HepG2 (cell line): ENCODE measurements at regions not wholly inside any gene's neighbourhood (a gene's known extent, or its start where the extent isn't known, plus 50 kb on each side); places are given as distances from the start of the nearest gene placed in this dataset.

ENCODE experiments used
- ATAC-seq: fragments of 200-7000 bp; cut with Tn5 transposase; 3 replicates; pipeline ENCODE4 v1.9.1; 2020; ENCODE audit warnings: mild to moderate bottlenecking, moderate library complexity
- BruUV-seq: library from RNA; stranded (reverse); fragments of 400-500 nt; replicated peaks from 2 replicates; lab custom pipeline; 2021; lab: Mats Ljungman, UMichigan
- CTCF ChIA-PET: fragments of 300-600 bp; formaldehyde crosslinking; extraction: SDS; loops from one replicate; lab custom pipeline; 2021; ENCODE audit warnings: low total read pairs, inconsistent platforms, low intra/inter-chr PET ratio; lab: Yijun Ruan, JAX
- POLR2A ChIA-PET: fragments of 350-600 bp; sonication (Branson Sonifier 250); formaldehyde crosslinking; loops from one replicate; lab custom pipeline; 2020; ENCODE audit warnings: antibody characterized with exemption, inconsistent platforms; lab: Yijun Ruan, JAX
- DNase-seq: peaks from one replicate; pipeline ENCODE4 v3.0.0-alpha.2; 2015; ENCODE audit warnings: low spot score
- FAIRE-seq: peaks from 3 replicates; lab custom pipeline; 2011; peaks lifted over from hg19 to GRCh38; lab: Jason Lieb, UNC
- H2AFZ ChIP-seq: one replicate; pipeline ENCODE4 v1.6.1; 2011; ENCODE audit warnings: low read length, inconsistent platforms
- H3K27ac ChIP-seq: fragments of 300-600 bp; 3 replicates; pipeline ENCODE4 v1.8.0; 2011; ENCODE audit warnings: mixed run types, mild to moderate bottlenecking, mixed read lengths, low read length, inconsistent platforms; ENCODE audit not compliant: insufficient read depth; ENCODE audit errors: extremely low read length
- H3K27me3 ChIP-seq, 2 experiments: fragments of 200-600 bp in 1 of 2; 2 replicates in 1 of 2; 3 replicates in 1 of 2; pipeline versions ENCODE4 v1.6.0 to v1.8.0; 2011; ENCODE audit warnings: low read length in 2 of 2, mild to moderate bottlenecking in 2 of 2, moderate library complexity in 2 of 2, inconsistent platforms in 1 of 2; ENCODE audit not compliant: insufficient read depth in 2 of 2, control insufficient read depth in 1 of 2
- H3K36me3 ChIP-seq, 2 experiments: fragments of 200-600 bp in 1 of 2; replicated peaks in 1 of 2; 2 replicates in 1 of 2; 3 replicates in 1 of 2; pipeline versions ENCODE4 v1.5.1 to v1.8.0; 2011; ENCODE audit warnings: low read length in 2 of 2, inconsistent platforms in 1 of 2; ENCODE audit not compliant: insufficient read depth in 2 of 2, control insufficient read depth in 1 of 2
- H3K4me1 ChIP-seq: 2 replicates; pipeline ENCODE4 v1.5.1; 2012; ENCODE audit warnings: low read length, inconsistent platforms; ENCODE audit not compliant: insufficient read depth
- H3K4me2 ChIP-seq: 2 replicates; pipeline ENCODE4 v1.6.0; 2011; ENCODE audit warnings: low read depth, low read length, inconsistent platforms
- H3K4me3 ChIP-seq, 3 experiments: fragments of 200-600 bp in 1 of 3; sonication (generic), shearing (Covaris generic) in 1 of 3; replicated peaks in 1 of 3; 2 replicates each; pipeline ENCODE4 v1.5.1; 2011 to 2016; ENCODE audit warnings: low read length in 3 of 3, inconsistent platforms in 2 of 3, low read depth in 2 of 3, mild to moderate bottlenecking in 2 of 3, control low read depth in 1 of 3, mixed read lengths in 1 of 3; ENCODE audit not compliant: insufficient read depth in 1 of 3
- H3K79me2 ChIP-seq: one replicate; pipeline ENCODE4 v1.6.1; 2011; ENCODE audit warnings: low read length, inconsistent platforms; ENCODE audit not compliant: insufficient read depth
- H3K9ac ChIP-seq: 2 replicates; pipeline ENCODE4 v1.6.0; 2011; ENCODE audit warnings: mild to moderate bottlenecking, low read depth, low read length, inconsistent platforms; ENCODE audit not compliant: insufficient read depth
- H3K9me3 ChIP-seq: 2 replicates; pipeline ENCODE4 v1.5.1; 2012; ENCODE audit warnings: mild to moderate bottlenecking, low read length
- H4K20me1 ChIP-seq: 2 replicates; pipeline ENCODE4 v1.6.0; 2011; ENCODE audit warnings: inconsistent platforms, mild to moderate bottlenecking, low read length, moderate library complexity; ENCODE audit not compliant: insufficient read depth
- MLX ChIP-seq: IDR thresholded peaks from 2 replicates; pipeline ENCODE4 v1.6.1; 2016
- SIX1 ChIP-seq: sonication (generic); formaldehyde crosslinking; IDR thresholded peaks from 2 replicates; pipeline ENCODE4 v1.4.0; 2020; ENCODE audit warnings: missing genetic modification reagents, borderline replicate concordance
- SOX13 ChIP-seq, 3 experiments: fragments of 450-650 bp in 1 of 3; sonication (generic) in 1 of 3; formaldehyde crosslinking in 1 of 3; IDR thresholded peaks in 2 of 3; conservative IDR thresholded peaks in 1 of 3; 2 replicates each; pipeline versions ENCODE4 v1.5.0 to v1.6.1; 2016 to 2020; ENCODE audit warnings: antibody characterized with exemption in 1 of 3, mild to moderate bottlenecking in 1 of 3, missing compliant biosample characterization in 1 of 3, missing genetic modification reagents in 1 of 3, moderate library complexity in 1 of 3
- SSRP1 ChIP-seq: IDR thresholded peaks from 2 replicates; pipeline ENCODE4 v1.6.1; 2016; ENCODE audit warnings: control low read depth
- ZNF180 ChIP-seq: sonication (generic); formaldehyde crosslinking; IDR thresholded peaks from 2 replicates; pipeline ENCODE4 v1.4.0; 2020; ENCODE audit warnings: low read depth, missing genetic modification reagents, borderline replicate concordance
- ZNF503 ChIP-seq: sonication (generic); formaldehyde crosslinking; IDR thresholded peaks from 2 replicates; pipeline ENCODE4 v1.4.0; 2020; ENCODE audit warnings: missing genetic modification reagents
- ZNF614 ChIP-seq: IDR thresholded peaks from 2 replicates; pipeline ENCODE4 v1.6.1; 2018; ENCODE audit warnings: missing biosample characterization, missing genetic modification reagents, inconsistent platforms, borderline replicate concordance
- ZNF841 ChIP-seq: sonication (generic); formaldehyde crosslinking; IDR thresholded peaks from 2 replicates; pipeline ENCODE4 v1.8.1; 2023; ENCODE audit warnings: missing genetic modification reagents, borderline replicate concordance
- ZSCAN20 ChIP-seq: sonication (generic); formaldehyde crosslinking; IDR thresholded peaks from 2 replicates; pipeline ENCODE4 v1.4.0; 2020; ENCODE audit warnings: missing genetic modification reagents, mild to moderate bottlenecking, borderline replicate concordance
- WGBS: methylation state at CpG from one replicate; pipeline ENCODE4 v1.1.6; 2017; ENCODE audit warnings: low lambda C conversion rate; 5-methylcytosine and 5-hydroxymethylcytosine counted together
- in situ Hi-C: cut with HindIII; loops from 2 replicates; pipeline ENCODE4 v1.10.0; 2017; ENCODE audit warnings: low pct_unique_long_range_greater_than_20kb; ENCODE audit not compliant: extremely low pct_ligation_motif_present
- intact Hi-C: fragments of 100-400 bp; cut with micrococcal nuclease; formaldehyde crosslinking; loops from one replicate; pipeline ENCODE4 v1.10.0; 2022; ENCODE audit not compliant: unreplicated experiment
- TF ChIP-seq, protein P1 (sequence below): IDR thresholded peaks from 2 replicates; pipeline ENCODE4 v1.4.0; 2020; ENCODE audit warnings: mild to moderate bottlenecking, missing genetic modification reagents
- TF ChIP-seq, protein P2 (sequence below): sonication (generic); formaldehyde crosslinking; IDR thresholded peaks from 2 replicates; pipeline ENCODE4 v1.4.0; 2020; ENCODE audit warnings: mild to moderate bottlenecking, missing genetic modification reagents

GRCh38 chr12:46456356-46457334 lies 84.1 kb upstream of the SLC38A2 start:
- Histone ChIP-seq H3K4me2 (peak overlapping the region; percentile 36), H3K27me3 (no peaks in the 10 kb centered on the region), H4K20me1 (no peaks in the 10 kb centered on the region), H3K27ac (peak overlapping the region; percentile 12), H3K36me3 (no peaks in the 10 kb centered on the region), H3K4me1 (peaks cover 94% of the 10 kb centered on the region), H2AFZ (no peak overlapping the region), H3K9me3 (no peaks in the 10 kb centered on the region), H3K79me2 (no peaks in the 10 kb centered on the region), H3K9ac (peak overlapping the region; percentile 19; the same call in 1 of the 2 replicates), H3K4me3 (no peak overlapping the region)
- in situ Hi-C loops (no loop called here), intact Hi-C loops (no loop called here)
- ChIA-PET POLR2A (interaction anchor here (1.3 to 1.8 kb wide), 5 partner anchors 15 to 84 kb away, joined by 3 to 7 read pairs (median 5); partner anchors contain the start of gene SLC38A2), CTCF (no interaction called here)
- WGBS, result 35% methylated on average over 5 of the region's 5 CpGs
- ATAC-seq (no peak), DNase-seq (peak; percentile 38), FAIRE-seq (no peak)
- no TSS peak for BruUV-seq
- TF ChIP-seq ZNF180 (CRISPR knock-in tag) (no peak), SSRP1 (CRISPR knock-in tag) (no peak), MLX (CRISPR knock-in tag) (no peak), ZNF841 (no peak), SOX13 (IDR thresholded peaks at IDR 0.05) (no peak), SOX13 (CRISPR knock-in tag; conservative IDR thresholded peaks at IDR 0.05 in 1 of 2, IDR thresholded peaks at IDR 0.05 in 1 of 2) (peak in 1 of 2 experiments; percentile 88; a peak in 2 of 4 replicates), ZSCAN20 (CRISPR knock-in tag) (no peak), ZNF503 (CRISPR knock-in tag) (peak; percentile 65), SIX1 (CRISPR knock-in tag) (peak; percentile 46; the same call in 1 of the 2 replicates), ZNF614 (no peak)
- TF ChIP-seq, protein P1, sequence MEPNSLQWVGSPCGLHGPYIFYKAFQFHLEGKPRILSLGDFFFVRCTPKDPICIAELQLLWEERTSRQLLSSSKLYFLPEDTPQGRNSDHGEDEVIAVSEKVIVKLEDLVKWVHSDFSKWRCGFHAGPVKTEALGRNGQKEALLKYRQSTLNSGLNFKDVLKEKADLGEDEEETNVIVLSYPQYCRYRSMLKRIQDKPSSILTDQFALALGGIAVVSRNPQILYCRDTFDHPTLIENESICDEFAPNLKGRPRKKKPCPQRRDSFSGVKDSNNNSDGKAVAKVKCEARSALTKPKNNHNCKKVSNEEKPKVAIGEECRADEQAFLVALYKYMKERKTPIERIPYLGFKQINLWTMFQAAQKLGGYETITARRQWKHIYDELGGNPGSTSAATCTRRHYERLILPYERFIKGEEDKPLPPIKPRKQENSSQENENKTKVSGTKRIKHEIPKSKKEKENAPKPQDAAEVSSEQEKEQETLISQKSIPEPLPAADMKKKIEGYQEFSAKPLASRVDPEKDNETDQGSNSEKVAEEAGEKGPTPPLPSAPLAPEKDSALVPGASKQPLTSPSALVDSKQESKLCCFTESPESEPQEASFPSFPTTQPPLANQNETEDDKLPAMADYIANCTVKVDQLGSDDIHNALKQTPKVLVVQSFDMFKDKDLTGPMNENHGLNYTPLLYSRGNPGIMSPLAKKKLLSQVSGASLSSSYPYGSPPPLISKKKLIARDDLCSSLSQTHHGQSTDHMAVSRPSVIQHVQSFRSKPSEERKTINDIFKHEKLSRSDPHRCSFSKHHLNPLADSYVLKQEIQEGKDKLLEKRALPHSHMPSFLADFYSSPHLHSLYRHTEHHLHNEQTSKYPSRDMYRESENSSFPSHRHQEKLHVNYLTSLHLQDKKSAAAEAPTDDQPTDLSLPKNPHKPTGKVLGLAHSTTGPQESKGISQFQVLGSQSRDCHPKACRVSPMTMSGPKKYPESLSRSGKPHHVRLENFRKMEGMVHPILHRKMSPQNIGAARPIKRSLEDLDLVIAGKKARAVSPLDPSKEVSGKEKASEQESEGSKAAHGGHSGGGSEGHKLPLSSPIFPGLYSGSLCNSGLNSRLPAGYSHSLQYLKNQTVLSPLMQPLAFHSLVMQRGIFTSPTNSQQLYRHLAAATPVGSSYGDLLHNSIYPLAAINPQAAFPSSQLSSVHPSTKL (CRISPR knock-in tag), result peak; percentile 80
- TF ChIP-seq, protein P2, sequence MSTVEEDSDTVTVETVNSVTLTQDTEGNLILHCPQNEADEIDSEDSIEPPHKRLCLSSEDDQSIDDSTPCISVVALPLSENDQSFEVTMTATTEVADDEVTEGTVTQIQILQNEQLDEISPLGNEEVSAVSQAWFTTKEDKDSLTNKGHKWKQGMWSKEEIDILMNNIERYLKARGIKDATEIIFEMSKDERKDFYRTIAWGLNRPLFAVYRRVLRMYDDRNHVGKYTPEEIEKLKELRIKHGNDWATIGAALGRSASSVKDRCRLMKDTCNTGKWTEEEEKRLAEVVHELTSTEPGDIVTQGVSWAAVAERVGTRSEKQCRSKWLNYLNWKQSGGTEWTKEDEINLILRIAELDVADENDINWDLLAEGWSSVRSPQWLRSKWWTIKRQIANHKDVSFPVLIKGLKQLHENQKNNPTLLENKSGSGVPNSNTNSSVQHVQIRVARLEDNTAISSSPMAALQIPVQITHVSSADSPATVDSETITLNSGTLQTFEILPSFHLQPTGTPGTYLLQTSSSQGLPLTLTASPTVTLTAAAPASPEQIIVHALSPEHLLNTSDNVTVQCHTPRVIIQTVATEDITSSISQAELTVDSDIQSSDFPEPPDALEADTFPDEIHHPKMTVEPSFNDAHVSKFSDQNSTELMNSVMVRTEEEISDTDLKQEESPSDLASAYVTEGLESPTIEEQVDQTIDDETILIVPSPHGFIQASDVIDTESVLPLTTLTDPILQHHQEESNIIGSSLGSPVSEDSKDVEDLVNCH (CRISPR knock-in tag), result no peak
